HCT116 (cell line): ENCODE measurements at regions not wholly inside any gene's neighbourhood (a gene's known extent, or its start where the extent isn't known, plus 50 kb on each side); places are given as distances from the start of the nearest gene placed in this dataset.

Experiments
- ATAC-seq: fragments of 200-7000 bp; cut with Tn5 transposase; 2 replicates; pipeline ENCODE4 v1.9.1; 2020; ENCODE audit warnings: mild to moderate bottlenecking, moderate library complexity
- BruUV-seq: library from RNA; stranded (reverse); fragments of 400-500 nt; replicated peaks from 2 replicates; lab custom pipeline; 2021; lab: Mats Ljungman, UMichigan
- CTCF ChIA-PET: fragments of 300-600 bp; sonication (Branson Sonifier 250); formaldehyde crosslinking; loops from one replicate; lab custom pipeline; 2021; ENCODE audit warnings: antibody characterized with exemption; lab: Charles Lee
- POLR2A ChIA-PET: fragments of 300-600, 350-600 bp; sonication (Branson Sonifier 250); formaldehyde crosslinking; loops from one replicate; lab custom pipeline; 2021; ENCODE audit warnings: antibody characterized with exemption; lab: Charles Lee
- RAD21 ChIA-PET, 2 experiments: fragments of 300-600 bp; sonication (Branson Sonifier 250); formaldehyde crosslinking; loops; one replicate each; lab custom pipeline; 2023; ENCODE audit warnings: low total read pairs in 2 of 2; ENCODE audit not compliant: uncharacterized antibody in 2 of 2, unreplicated experiment in 2 of 2, low non-redundant PET in 1 of 2; lab: Charles Lee
- DNase-seq: peaks from one replicate; pipeline ENCODE4 v3.0.0-alpha.2; 2010; ENCODE audit warnings: low read depth, low spot score
- H2AFZ ChIP-seq: fragments of 200-600 bp; shearing (Covaris generic), sonication (generic); 2 replicates; pipeline ENCODE4 v1.6.1; 2017; ENCODE audit warnings: low read depth, mixed run types, mixed read lengths, antibody characterized with exemption, low read length; ENCODE audit not compliant: poor library complexity, severe bottlenecking
- H3K27ac ChIP-seq: 2 replicates; pipeline ENCODE4 v1.5.1; 2012; ENCODE audit warnings: low read depth, low read length
- H3K27me3 ChIP-seq: fragments of 200-600 bp; sonication (generic); 2 replicates; pipeline ENCODE4 v1.6.1; 2016; ENCODE audit warnings: mixed run types, low read length, mixed read lengths; ENCODE audit not compliant: insufficient read depth
- H3K36me3 ChIP-seq, 2 experiments: fragments of 200-500 bp in 1 of 2; fragments of 200-600 bp in 1 of 2; sonication (Bioruptor generic) in 1 of 2; sonication (generic) in 1 of 2; 2 replicates each; pipeline versions ENCODE4 v1.5.1 to v1.6.1; 2014 to 2016; ENCODE audit warnings: low read length in 2 of 2, inconsistent platforms in 1 of 2, mixed read lengths in 1 of 2, mixed run types in 1 of 2; ENCODE audit not compliant: insufficient read depth in 2 of 2, control insufficient read depth in 1 of 2
- H3K4me1 ChIP-seq, 2 experiments: fragments of 200-600 bp in 1 of 2; sonication (generic) in 1 of 2; 2 replicates each; pipeline versions ENCODE4 v1.5.1 to v1.6.1; 2012 to 2017; ENCODE audit warnings: low read length in 2 of 2, inconsistent platforms in 1 of 2, mild to moderate bottlenecking in 1 of 2, mixed read lengths in 1 of 2, mixed run types in 1 of 2, moderate library complexity in 1 of 2; ENCODE audit not compliant: insufficient read depth in 2 of 2, control insufficient read depth in 1 of 2
- H3K4me2 ChIP-seq: fragments of 200-600 bp; sonication (generic); 2 replicates; pipeline ENCODE4 v1.6.1; 2017; ENCODE audit warnings: mixed run types, low read length, mixed read lengths
- H3K4me3 ChIP-seq, 2 experiments: fragments of 200-600 bp in 1 of 2; sonication (generic) in 1 of 2; replicated peaks in 1 of 2; 2 replicates each; pipeline ENCODE4 v1.5.1; 2011 to 2016; ENCODE audit warnings: low read length in 2 of 2, control low read depth in 1 of 2, low read depth in 1 of 2, mild to moderate bottlenecking in 1 of 2, mixed read lengths in 1 of 2, mixed run types in 1 of 2
- H3K79me2 ChIP-seq: fragments of 200-600 bp; sonication (generic); 2 replicates; pipeline ENCODE4 v1.6.1; 2017; ENCODE audit warnings: mild to moderate bottlenecking, mixed run types, low read length, moderate library complexity, mixed read lengths; ENCODE audit not compliant: insufficient read depth
- H3K9ac ChIP-seq: fragments of 200-600 bp; sonication (generic); 2 replicates; pipeline ENCODE4 v1.6.1; 2016; ENCODE audit warnings: low read length, mixed read lengths
- H3K9me2 ChIP-seq: fragments of 200-600 bp; sonication (generic), shearing (Covaris generic); 2 replicates; pipeline ENCODE4 v1.6.1; 2017; ENCODE audit warnings: mixed run types, mild to moderate bottlenecking, moderate library complexity; ENCODE audit not compliant: insufficient read depth
- H3K9me3 ChIP-seq, 2 experiments: fragments of 200-500 bp in 1 of 2; fragments of 200-600 bp in 1 of 2; sonication (Bioruptor generic) in 1 of 2; sonication (generic) in 1 of 2; 2 replicates each; pipeline ENCODE4 v1.6.1; 2014 to 2017; ENCODE audit warnings: low read length in 2 of 2, mixed read lengths in 2 of 2, inconsistent platforms in 1 of 2, low read depth in 1 of 2, mild to moderate bottlenecking in 1 of 2, mixed run types in 1 of 2, moderate library complexity in 1 of 2; ENCODE audit not compliant: control insufficient read depth in 1 of 2, insufficient read depth in 1 of 2
- H4K20me1 ChIP-seq: fragments of 200-600 bp; sonication (generic), shearing (Covaris generic); 2 replicates; pipeline ENCODE4 v1.6.1; 2017; ENCODE audit warnings: mixed run types, mild to moderate bottlenecking, moderate library complexity; ENCODE audit not compliant: insufficient read depth
- ATF3 ChIP-seq: IDR thresholded peaks from 2 replicates; pipeline ENCODE4 v1.6.1; 2012
- CTCF ChIP-seq, 3 experiments: fragments of 200-600 bp in 1 of 3; sonication (generic) in 1 of 3; IDR thresholded peaks in 2 of 3; conservative IDR thresholded peaks in 1 of 3; 2 replicates each; pipeline ENCODE4 v1.5.1; 2012 to 2017; ENCODE audit warnings: low read depth in 2 of 3, low read length in 2 of 3, antibody characterized with exemption in 1 of 3, borderline replicate concordance in 1 of 3, control low read depth in 1 of 3, mild to moderate bottlenecking in 1 of 3, mixed read lengths in 1 of 3, mixed run types in 1 of 3, moderate library complexity in 1 of 3; ENCODE audit not compliant: insufficient read depth in 1 of 3
- EGR1 ChIP-seq: IDR thresholded peaks from 2 replicates; pipeline ENCODE4 v1.6.1; 2012; ENCODE audit warnings: low read depth
- RAD21 ChIP-seq: IDR thresholded peaks from 2 replicates; pipeline ENCODE4 v1.6.1; 2012; ENCODE audit warnings: low read depth, mild to moderate bottlenecking
- SIN3A ChIP-seq: IDR thresholded peaks from 2 replicates; pipeline ENCODE4 v1.6.1; 2012; ENCODE audit warnings: low read depth
- intact Hi-C: fragments of 100-400 bp; cut with micrococcal nuclease; formaldehyde crosslinking; loops from 2 replicates; pipeline ENCODE4 v1.10.0; 2022

GRCh38 chr1:105204836-105205371, 1455.2 kb downstream of the AMY1C start:
- no peak for DNase-seq
- CTCF ChIA-PET: no interaction called here

More at GRCh38 chr1:105204836-105205371, 1455.2 kb downstream of the AMY1C start:
- Histone ChIP-seq H3K79me2 (no peaks in the 10 kb centered on the region), H3K9me2 (no peaks in the 10 kb centered on the region), H3K9me3 (peaks cover 8 to 25% of the 10 kb centered on the region in 2 experiments; a peak in 2 of 4 replicates), H4K20me1 (no peaks in the 10 kb centered on the region; the same call in 1 of the 2 replicates), H3K4me1 (no peaks in the 10 kb centered on the region), H3K36me3 (no peaks in the 10 kb centered on the region), H3K4me2 (no peak overlapping the region), H3K4me3 (no peak overlapping the region), H3K27ac (no peak overlapping the region), H2AFZ (no peak overlapping the region), H3K9ac (no peak overlapping the region), H3K27me3 (no peaks in the 10 kb centered on the region)
- no TSS peak for BruUV-seq
- ATAC-seq: no peak
- RAD21 ChIA-PET: no interaction called here
- intact Hi-C loops: no loop called here
- POLR2A ChIA-PET: no interaction called here
- TF ChIP-seq ATF3 (no peak), CTCF (IDR thresholded peaks at IDR 0.05 in 2 of 3, conservative IDR thresholded peaks at IDR 0.05 in 1 of 3; ENCODE audit: borderline replicate concordance in 1 of 3, insufficient read depth in 1 of 3, low read depth in 2 of 3, low read length in 2 of 3) (no peak), EGR1 (no peak), RAD21 (no peak), SIN3A (no peak)
